Left ventricle myocardium inferior (tissue), 1 donor: ENCODE measurements at regions not wholly inside any gene's neighbourhood (a gene's known extent, or its start where the extent isn't known, plus 50 kb on each side); places are given as distances from the start of the nearest gene placed in this dataset.

Source experiments
- DNase-seq: peaks from one replicate; pipeline ENCODE4 v3.0.0-alpha.2; 2020
- H3K27ac ChIP-seq: fragments of 200-600 bp; replicated peaks from 2 replicates; pipeline ENCODE4 v1.8.0; 2021
- H3K27me3 ChIP-seq: fragments of 200-600 bp; 2 replicates; pipeline ENCODE4 v1.8.0; 2021; ENCODE audit warnings: low read depth
- H3K36me3 ChIP-seq: fragments of 200-600 bp; 2 replicates; pipeline ENCODE4 v1.8.0; 2021
- H3K4me1 ChIP-seq: fragments of 200-600 bp; 2 replicates; pipeline ENCODE4 v1.8.0; 2021
- H3K4me3 ChIP-seq: fragments of 200-600 bp; 2 replicates; pipeline ENCODE4 v1.8.0; 2021; ENCODE audit warnings: mild to moderate bottlenecking, moderate library complexity
- H3K9me3 ChIP-seq: fragments of 200-600 bp; replicated peaks from 2 replicates; pipeline ENCODE4 v1.8.0; 2021
- CTCF ChIP-seq: fragments of 200-600 bp; IDR thresholded peaks from 2 replicates; pipeline ENCODE4 v1.8.0; 2021; ENCODE audit warnings: antibody characterized with exemption, mild to moderate bottlenecking, borderline replicate concordance
- intact Hi-C: fragments of 100-400 bp; cut with micrococcal nuclease; formaldehyde crosslinking; loops from one replicate; pipeline ENCODE4 v1.11.0; 2022
- donor health status: DM: no; HTN: yes; CAD: no; lungs with severe emphysema.

GRCh38 chr9:129465834-129466535, 154.9 kb downstream of the C9orf50 start:
- Histone ChIP-seq H3K4me1 (peaks cover 23% of the 10 kb centered on the region), H3K27me3 (no peaks in the 10 kb centered on the region), H3K9me3 (no peaks in the 10 kb centered on the region), H3K27ac (no peak overlapping the region), H3K36me3 (no peaks in the 10 kb centered on the region), H3K4me3 (no peak overlapping the region)
- DNase-seq: no peak
- TF ChIP-seq CTCF: no peak
- intact Hi-C loops: no loop called here

DNA sequence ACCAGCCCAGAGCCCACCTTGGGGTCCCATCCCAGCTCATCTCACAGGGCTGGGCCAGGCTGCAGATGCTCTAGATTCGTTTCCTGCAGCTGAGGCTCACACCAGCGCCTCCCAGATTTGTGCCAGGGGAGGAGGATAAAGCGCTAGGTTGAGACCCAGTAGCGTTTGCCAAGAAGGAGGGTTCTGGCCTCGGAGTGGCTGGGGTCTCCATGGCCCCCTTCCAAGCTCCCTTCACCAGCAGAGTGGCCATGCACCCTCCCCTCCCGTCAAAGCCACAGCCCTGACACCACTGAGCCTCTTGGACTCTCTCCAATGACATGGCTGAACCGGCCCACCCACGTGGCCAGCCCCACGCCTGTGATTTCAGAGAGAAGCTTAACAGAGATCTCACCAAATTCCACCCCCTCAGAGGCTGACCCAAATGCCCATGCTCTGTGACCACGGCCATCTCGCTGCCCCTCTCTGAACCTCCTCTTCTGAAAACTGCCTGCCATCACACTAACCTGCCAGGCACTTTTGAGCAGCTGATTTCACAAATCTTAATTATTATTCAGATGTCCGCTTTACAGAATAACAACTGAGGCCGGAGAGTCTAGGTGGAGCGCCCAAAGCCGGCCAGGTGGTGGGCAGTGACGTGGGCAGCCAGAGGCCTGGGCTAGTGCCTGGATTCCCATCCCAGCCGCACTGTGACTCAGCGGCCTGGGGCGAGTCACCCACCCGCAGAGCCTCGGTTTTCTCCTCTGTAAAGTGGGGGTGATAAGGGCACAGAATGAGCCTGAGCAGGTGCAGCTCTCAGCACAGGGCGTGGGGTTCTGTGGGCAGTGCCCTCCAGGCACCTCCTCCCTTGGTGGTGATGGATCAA, 155.7 kb downstream of the C9orf50 start:
- TF ChIP-seq CTCF: no peak
- no peaks in the 10 kb centered on the region for H3K27me3 ChIP-seq
- H3K27ac ChIP-seq: no peak overlapping the region
- H3K36me3 ChIP-seq: no peaks in the 10 kb centered on the region
- H3K9me3 ChIP-seq: no peaks in the 10 kb centered on the region
- H3K4me3 ChIP-seq: no peak overlapping the region
- no peak for DNase-seq
- peaks cover 28% of the 10 kb centered on the region for H3K4me1 ChIP-seq
- intact Hi-C loops: no loop called here

DNA sequence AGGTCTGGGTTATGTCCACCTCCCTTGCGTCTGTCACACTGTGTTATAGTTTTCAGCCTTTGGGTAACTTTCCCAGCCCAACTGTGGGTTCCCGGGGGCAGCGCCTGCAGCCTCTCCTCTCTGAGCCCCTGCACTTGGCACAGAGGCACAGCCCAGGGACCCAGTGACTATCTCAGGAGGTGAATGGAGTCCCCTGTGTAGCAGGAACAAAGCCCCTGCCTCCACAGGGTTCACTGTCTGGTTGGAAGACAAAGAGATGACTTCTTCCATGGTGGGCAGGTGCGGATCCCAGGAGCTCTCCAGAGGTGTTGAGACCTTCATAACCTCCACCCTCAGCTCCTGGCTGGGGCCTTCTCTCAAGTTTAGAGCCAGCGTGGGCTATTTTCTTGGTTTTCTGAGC, 156.9 kb downstream of the C9orf50 start:
- TF ChIP-seq CTCF: no peak
- DNase-seq: no peak
- no peak overlapping the region for H3K27ac ChIP-seq
- H3K4me1 ChIP-seq: peaks cover 40% of the 10 kb centered on the region
- no peaks in the 10 kb centered on the region for H3K27me3 ChIP-seq
- H3K9me3 ChIP-seq: no peaks in the 10 kb centered on the region
- intact Hi-C loops: no loop called here
- no peak overlapping the region for H3K4me3 ChIP-seq
- no peaks in the 10 kb centered on the region for H3K36me3 ChIP-seq

DNA sequence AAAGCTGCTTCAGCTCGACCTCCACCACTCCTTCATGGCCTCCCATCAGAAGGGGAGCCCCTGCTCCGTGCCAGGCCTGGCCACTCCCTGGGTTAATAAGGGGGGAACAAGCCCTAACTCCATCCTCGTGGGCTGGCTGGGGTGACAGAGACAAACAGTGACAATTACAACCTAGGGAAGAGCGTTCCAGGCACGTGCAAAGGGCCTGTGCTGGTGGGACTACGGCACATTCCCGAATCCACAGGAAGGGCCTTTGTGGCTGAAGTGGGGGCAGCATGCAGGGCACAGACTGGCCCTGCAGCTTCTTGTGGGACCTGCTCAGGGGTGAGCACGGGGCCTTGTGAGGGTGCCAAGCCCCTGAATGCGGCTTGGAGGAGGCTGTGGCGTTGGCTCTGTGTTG, 157.4 kb downstream of the C9orf50 start:
- H3K9me3 ChIP-seq: no peaks in the 10 kb centered on the region
- no peaks in the 10 kb centered on the region for H3K36me3 ChIP-seq
- H3K4me3 ChIP-seq: no peak overlapping the region
- no peak for DNase-seq
- H3K4me1 ChIP-seq: peaks cover 45% of the 10 kb centered on the region
- no peak overlapping the region for H3K27ac ChIP-seq
- no peaks in the 10 kb centered on the region for H3K27me3 ChIP-seq
- intact Hi-C loops: no loop called here
- no peak for TF ChIP-seq CTCF

GRCh38 chr9:129462360-129462759, 158.5 kb downstream of the C9orf50 start:
- intact Hi-C loops: no loop called here
- Histone ChIP-seq H3K27me3 (no peaks in the 10 kb centered on the region), H3K27ac (no peak overlapping the region), H3K4me1 (peaks cover 51% of the 10 kb centered on the region), H3K9me3 (no peaks in the 10 kb centered on the region), H3K36me3 (no peaks in the 10 kb centered on the region), H3K4me3 (no peak overlapping the region)
- TF ChIP-seq CTCF: no peak
- no peak for DNase-seq
